H1 (cell line): ENCODE measurements at regions not wholly inside any gene's neighbourhood (a gene's known extent, or its start where the extent isn't known, plus 50 kb on each side); places are given as distances from the start of the nearest gene placed in this dataset.

Source experiments
- CTCF ChIA-PET: fragments of 300-600 bp; sonication (Branson Sonifier 250); formaldehyde crosslinking; loops from one replicate; lab custom pipeline; 2021; ENCODE audit not compliant: partially characterized antibody; lab: Charles Lee
- POLR2A ChIA-PET: fragments of 300-600 bp; sonication (Branson Sonifier 250); formaldehyde crosslinking; loops from one replicate; lab custom pipeline; 2021; ENCODE audit warnings: inconsistent platforms; ENCODE audit not compliant: partially characterized antibody; lab: Charles Lee
- DNase-seq, 2 experiments: peaks; one replicate each; pipeline versions ENCODE4 v3.0.0 to v3.0.0-alpha.2; 2010 to 2022; ENCODE audit warnings: low spot score in 2 of 2, low read depth in 1 of 2, mixed read lengths in 1 of 2
- FAIRE-seq: peaks from 2 replicates; lab custom pipeline; 2011; peaks lifted over from hg19 to GRCh38; lab: Jason Lieb, UNC
- H2AFZ ChIP-seq: 2 replicates; pipeline ENCODE4 v1.8.1; 2012; ENCODE audit warnings: low read length, inconsistent platforms
- H2AK5ac ChIP-seq: 2 replicates; pipeline ENCODE4 v1.6.1; 2013; ENCODE audit warnings: low read depth, low read length
- H2BK120ac ChIP-seq: replicated peaks from 2 replicates; pipeline ENCODE3; 2013; ENCODE audit warnings: low read depth, low read length, inconsistent platforms
- H2BK12ac ChIP-seq: 2 replicates; pipeline ENCODE4 v1.6.1; 2013; ENCODE audit warnings: low read depth, low read length
- H2BK15ac ChIP-seq: 2 replicates; pipeline ENCODE4 v1.6.1; 2013; ENCODE audit warnings: low read length
- H2BK20ac ChIP-seq: 2 replicates; pipeline ENCODE4 v1.6.1; 2013; ENCODE audit warnings: low read length
- H2BK5ac ChIP-seq: 2 replicates; pipeline ENCODE4 v1.6.1; 2013; ENCODE audit warnings: low read depth, low read length
- H3K14ac ChIP-seq: 2 replicates; pipeline ENCODE4 v1.6.1; 2013; ENCODE audit warnings: inconsistent platforms; ENCODE audit not compliant: insufficient read length
- H3K18ac ChIP-seq: 2 replicates; pipeline ENCODE4 v1.6.1; 2013; ENCODE audit warnings: low read length; ENCODE audit errors: extremely low read depth
- H3K23ac ChIP-seq: 2 replicates; pipeline ENCODE4 v1.6.1; 2013; ENCODE audit warnings: inconsistent platforms; ENCODE audit not compliant: insufficient read length
- H3K23me2 ChIP-seq: 2 replicates; pipeline ENCODE4 v1.6.1; 2013; ENCODE audit warnings: low read depth, low read length
- H3K27ac ChIP-seq: 2 replicates; pipeline ENCODE4 v1.6.1; 2011; ENCODE audit warnings: low read depth, low read length, inconsistent platforms
- H3K27me3 ChIP-seq, 4 experiments: replicated peaks in 1 of 4; 1 replicate in 1 of 4; 2 replicates in 3 of 4; pipeline versions ENCODE4 v1.6.1 to v1.8.1; 2011 to 2013; ENCODE audit warnings: low read length in 3 of 4, mild to moderate bottlenecking in 3 of 4, inconsistent platforms in 2 of 4, mixed read lengths in 2 of 4, moderate library complexity in 1 of 4; ENCODE audit not compliant: control insufficient read depth in 3 of 4, insufficient read depth in 3 of 4; ENCODE audit errors: extremely low read depth in 1 of 4
- H3K36me3 ChIP-seq, 4 experiments: 2 replicates each; pipeline versions ENCODE4 v1.6.1 to v1.8.1; 2011 to 2013; ENCODE audit warnings: mild to moderate bottlenecking in 4 of 4, low read length in 3 of 4, moderate library complexity in 2 of 4, control low read depth in 1 of 4, inconsistent platforms in 1 of 4; ENCODE audit not compliant: insufficient read depth in 4 of 4, control insufficient read depth in 2 of 4
- H3K4ac ChIP-seq: replicated peaks from 2 replicates; pipeline ENCODE3; 2013; ENCODE audit warnings: low read length, low read depth, mixed read lengths, inconsistent platforms; ENCODE audit not compliant: insufficient read length
- H3K4me1 ChIP-seq, 4 experiments: replicated peaks in 1 of 4; 1 replicate in 1 of 4; 2 replicates in 3 of 4; pipeline versions ENCODE4 v1.6.1 to v1.8.1; 2011 to 2013; ENCODE audit warnings: low read length in 3 of 4, inconsistent platforms in 2 of 4, mixed read lengths in 1 of 4; ENCODE audit not compliant: insufficient read depth in 4 of 4, control insufficient read depth in 3 of 4
- H3K4me2 ChIP-seq, 2 experiments: 2 replicates each; pipeline versions ENCODE4 v1.6.1 to v1.8.1; 2011 to 2013; ENCODE audit warnings: low read depth in 2 of 2, low read length in 2 of 2, control low read depth in 1 of 2, inconsistent platforms in 1 of 2, mild to moderate bottlenecking in 1 of 2; ENCODE audit not compliant: insufficient read depth in 1 of 2
- H3K4me3 ChIP-seq, 4 experiments: fragments of 200-600, 300-600 bp in 1 of 4; sonication (generic), shearing (Covaris generic), sonication (Bioruptor Twin) in 1 of 4; 2 replicates each; pipeline versions ENCODE4 v1.5.1 to v1.8.1; 2011 to 2016; ENCODE audit warnings: low read length in 4 of 4, low read depth in 3 of 4, control low read depth in 2 of 4, inconsistent platforms in 2 of 4, mild to moderate bottlenecking in 2 of 4, mixed read lengths in 1 of 4, moderate library complexity in 1 of 4; ENCODE audit not compliant: insufficient read depth in 2 of 4; ENCODE audit errors: extremely low read depth in 1 of 4
- H3K56ac ChIP-seq: replicated peaks from 2 replicates; pipeline ENCODE3; 2013; ENCODE audit warnings: low read depth, mild to moderate bottlenecking, mixed read lengths, low read length, inconsistent platforms; ENCODE audit not compliant: insufficient read length
- H3K79me1 ChIP-seq: 2 replicates; pipeline ENCODE4 v1.6.1; 2013; ENCODE audit warnings: low read depth, low read length, control low read depth
- H3K79me2 ChIP-seq, 2 experiments: 2 replicates each; pipeline versions ENCODE4 v1.6.1 to v1.8.1; 2012 to 2013; ENCODE audit warnings: low read length in 2 of 2, mild to moderate bottlenecking in 2 of 2, inconsistent platforms in 1 of 2; ENCODE audit not compliant: insufficient read depth in 2 of 2, control insufficient read depth in 1 of 2
- H3K9ac ChIP-seq, 4 experiments: replicated peaks in 1 of 4; 1 replicate in 1 of 4; 2 replicates in 3 of 4; pipeline versions ENCODE4 v1.6.1 to v1.8.1; 2011 to 2013; ENCODE audit warnings: low read depth in 3 of 4, low read length in 3 of 4, control low read depth in 2 of 4, mild to moderate bottlenecking in 2 of 4, moderate library complexity in 2 of 4, inconsistent platforms in 1 of 4; ENCODE audit errors: extremely low read depth in 1 of 4
- H3K9me3 ChIP-seq, 2 experiments: 2 replicates each; pipeline versions ENCODE4 v1.6.1 to v1.8.1; 2012 to 2013; ENCODE audit warnings: mild to moderate bottlenecking in 2 of 2, moderate library complexity in 2 of 2, control low read depth in 1 of 2, inconsistent platforms in 1 of 2, low read depth in 1 of 2, low read length in 1 of 2, mixed read lengths in 1 of 2; ENCODE audit not compliant: insufficient read depth in 2 of 2
- H4K20me1 ChIP-seq, 2 experiments: replicated peaks in 1 of 2; 2 replicates each; pipeline versions ENCODE3 to v1.8.1; 2011 to 2013; ENCODE audit warnings: inconsistent platforms in 2 of 2, low read length in 2 of 2, mild to moderate bottlenecking in 1 of 2; ENCODE audit not compliant: insufficient read depth in 2 of 2, control insufficient read depth in 1 of 2
- H4K5ac ChIP-seq: 2 replicates; pipeline ENCODE4 v1.6.1; 2013; ENCODE audit warnings: low read length, low read depth, mixed read lengths, inconsistent platforms; ENCODE audit not compliant: insufficient read length
- H4K8ac ChIP-seq: 2 replicates; pipeline ENCODE4 v1.8.0; 2013; ENCODE audit warnings: mild to moderate bottlenecking, moderate library complexity, low read length, inconsistent platforms; ENCODE audit not compliant: insufficient read depth; ENCODE audit errors: extremely low read depth
- H4K91ac ChIP-seq: replicated peaks from 2 replicates; pipeline ENCODE3; 2013; ENCODE audit warnings: low read length, mixed read lengths, inconsistent platforms; ENCODE audit not compliant: insufficient read length
- CTCF ChIP-seq, 3 experiments: IDR thresholded peaks; 1 replicate in 2 of 3; 2 replicates in 1 of 3; pipeline versions ENCODE4 v1.5.1 to v1.6.1; 2011; ENCODE audit warnings: low read length in 3 of 3, mild to moderate bottlenecking in 3 of 3, inconsistent platforms in 2 of 3, low read depth in 1 of 3, moderate library complexity in 1 of 3; ENCODE audit not compliant: insufficient read depth in 1 of 3; ENCODE audit errors: control extremely low read depth in 1 of 3
- KDM4A ChIP-seq: IDR thresholded peaks from one replicate; pipeline ENCODE4 v1.7.1; 2012; ENCODE audit warnings: low read depth, mild to moderate bottlenecking, moderate library complexity, low read length, inconsistent platforms; ENCODE audit not compliant: severe bottlenecking
- POLR2A ChIP-seq, 2 experiments: IDR thresholded peaks; 1 replicate in 1 of 2; 2 replicates in 1 of 2; pipeline ENCODE4 v1.6.1; 2011; ENCODE audit warnings: low read depth in 2 of 2, low read length in 2 of 2, mild to moderate bottlenecking in 2 of 2; ENCODE audit errors: control extremely low read depth in 1 of 2
- RXRA ChIP-seq: IDR thresholded peaks from 2 replicates; pipeline ENCODE4 v1.6.1; 2011; ENCODE audit warnings: low read depth, mild to moderate bottlenecking, low read length, moderate library complexity; ENCODE audit not compliant: insufficient read depth
- SIN3A ChIP-seq, 2 experiments: IDR thresholded peaks in 1 of 2; conservative IDR thresholded peaks in 1 of 2; 2 replicates each; pipeline ENCODE4 v1.6.1; 2011 to 2012; ENCODE audit warnings: low read length in 2 of 2, improper control_type of control experiment in 1 of 2, low read depth in 1 of 2, mild to moderate bottlenecking in 1 of 2

- Histone ChIP-seq H2AK5ac (no peak overlapping the region), H3K36me3 (no peaks in the 10 kb centered on the region), H3K14ac (no peak overlapping the region), H3K79me1 (no peaks in the 10 kb centered on the region), H3K23ac (no peak overlapping the region), H4K91ac (no peak overlapping the region), H2BK15ac (no peak overlapping the region), H2AFZ (no peak overlapping the region), H3K27me3 (no peaks in the 10 kb centered on the region; a peak in 1 of 7 replicates), H2BK20ac (no peak overlapping the region), H3K18ac (no peak overlapping the region), H3K79me2 (no peaks in the 10 kb centered on the region), H3K9me3 (no peaks in the 10 kb centered on the region), H3K4me2 (no peak overlapping the region), H3K56ac (no peak overlapping the region), H4K5ac (no peak overlapping the region), H3K27ac (no peak overlapping the region), H3K4ac (no peak overlapping the region), H3K4me3 (no peak overlapping the region), H4K20me1 (no peaks in the 10 kb centered on the region), H3K4me1 (0 out of 7 replicates have a peak, but pooled peaks cover 0 to 2% (median 0%) of the 10 kb centered on the region in 4 experiments), H4K8ac (no peak overlapping the region), H2BK120ac (no peak overlapping the region)
- CTCF ChIA-PET, result interaction anchor here (0.8 kb wide), 2 partner anchors 11 to 16 kb away, joined by 3 read pairs; no protein-coding TSS in a partner anchor
- DNase-seq (no peak), FAIRE-seq (no peak)
- TF ChIP-seq POLR2A (IDR thresholded peaks at IDR 0.05; ENCODE audit: control extremely low read depth in 1 of 2, low read depth in 2 of 2, low read length in 2 of 2) (no peak), CTCF (IDR thresholded peaks at IDR 0.05; ENCODE audit: control extremely low read depth in 1 of 3, insufficient read depth in 1 of 3, low read depth in 1 of 3, low read length in 3 of 3) (no peak), RXRA (no peak), KDM4A (no peak), SIN3A (conservative IDR thresholded peaks at IDR 0.05 in 1 of 2, IDR thresholded peaks at IDR 0.05 in 1 of 2; ENCODE audit: low read depth in 1 of 2, low read length in 2 of 2) (no peak)
- TF ChIP-seq, all 59 proteins: peak for 0
- POLR2A ChIA-PET, result no interaction called here
- no peaks in the 10 kb centered on the region for H3K23me2 ChIP-seq
- no peak overlapping the region for H2BK12ac ChIP-seq
- H2BK5ac ChIP-seq, result no peak overlapping the region
- no peak overlapping the region for H3K9ac ChIP-seq
These were observed 481.4 kb upstream of the SYT4 start for GRCh38 chr18:43758734-43759133.
